HUDEP-2 (cell line): ENCODE measurements at regions not wholly inside any gene's neighbourhood (a gene's known extent, or its start where the extent isn't known, plus 50 kb on each side); places are given as distances from the start of the nearest gene placed in this dataset.
A peak's percentile ranks its signal among the peaks of the same experiment; 100 is the strongest.

Source experiments
- DNase-seq, 76 experiments: peaks; one replicate each; lab custom pipeline; 2025; ENCODE audit not compliant: unreplicated experiment in 76 of 76; lab: John Stamatoyannopoulos, UW

- DNase-seq = no peak
These were observed 317.1 kb downstream of the BMP7 start for GRCh38 chr20:56949318-56949717.

GRCh38 chr20:56952258-56953047 is 314.0 kb downstream of the BMP7 start:
- no peak for DNase-seq

GRCh38 chr20:56953048-56953586 is 313.3 kb downstream of the BMP7 start:
- no peak for DNase-seq

GRCh38 chr20:56954797-56955196 is 311.6 kb downstream of the BMP7 start:
- DNase-seq = no peak

- DNase-seq = no peak
These were observed 310.8 kb downstream of the BMP7 start for GRCh38 chr20:56955680-56956079.

- DNase-seq = no peak
These were observed 309.9 kb downstream of the BMP7 start for GRCh38 chr20:56956534-56956933.

GRCh38 chr20:56957737-56958553 is 308.5 kb downstream of the BMP7 start:
- no peak for DNase-seq

- DNase-seq = no peak
These were observed 301.5 kb downstream of the BMP7 start for GRCh38 chr20:56964901-56965300.

GRCh38 chr20:56967916-56968315 is 298.5 kb downstream of the BMP7 start:
- no peak for DNase-seq

- no peak for DNase-seq
These were observed 297.9 kb downstream of the BMP7 start for GRCh38 chr20:56968376-56969048.

GRCh38 chr20:56974499-56975250 is 291.8 kb downstream of the BMP7 start:
- peak in 47 of 76 experiments; percentile 1 to 60 (median 19) for DNase-seq

GRCh38 chr20:56975838-56976237 is 290.6 kb downstream of the BMP7 start:
- no peak for DNase-seq

- DNase-seq = no peak
These were observed 290.1 kb downstream of the BMP7 start for GRCh38 chr20:56976336-56976735.

GRCh38 chr20:56978475-56978874 is 288.0 kb downstream of the BMP7 start:
- no peak for DNase-seq

- DNase-seq = no peak
These were observed 287.3 kb downstream of the BMP7 start for GRCh38 chr20:56979125-56979524.

- no peak for DNase-seq
These were observed 285.1 kb downstream of the BMP7 start for GRCh38 chr20:56981301-56981700.

- DNase-seq = no peak
These were observed 282.6 kb downstream of the BMP7 start for GRCh38 chr20:56983813-56984212.

- no peak for DNase-seq
These were observed 281.3 kb downstream of the BMP7 start for GRCh38 chr20:56985066-56985685.

GRCh38 chr20:56986476-56986875 is 280.0 kb downstream of the BMP7 start:
- no peak for DNase-seq
